IMR-90 (cell line): ENCODE measurements at regions not wholly inside any gene's neighbourhood (a gene's known extent, or its start where the extent isn't known, plus 50 kb on each side); places are given as distances from the start of the nearest gene placed in this dataset.

Source experiments
- ATAC-seq: fragments of 200-7000 bp; cut with Tn5 transposase; 2 replicates; pipeline ENCODE4 v1.9.1; 2020; ENCODE audit warnings: low read depth, mild to moderate bottlenecking, moderate library complexity
- BruUV-seq: library from RNA; stranded (reverse); fragments of 400-500 nt; replicated peaks from 2 replicates; lab custom pipeline; 2021; lab: Mats Ljungman, UMichigan
- CTCF ChIA-PET: fragments of 300-600 bp; formaldehyde crosslinking; extraction: SDS; loops from one replicate; lab custom pipeline; 2021; ENCODE audit warnings: antibody characterized with exemption; lab: Yijun Ruan, JAX
- POLR2A ChIA-PET: fragments of 300-600 bp; sonication (Branson Sonifier 250); formaldehyde crosslinking; loops from one replicate; lab custom pipeline; 2022; ENCODE audit warnings: antibody characterized with exemption; ENCODE audit not compliant: unreplicated experiment; lab: Charles Lee
- DNase-seq: peaks from one replicate; pipeline ENCODE4 v3.0.0; 2013
- H2AFZ ChIP-seq: replicated peaks from 2 replicates; pipeline ENCODE3; 2013; ENCODE audit warnings: low read length, mild to moderate bottlenecking; ENCODE audit not compliant: poor library complexity
- H2AK5ac ChIP-seq: 2 replicates; pipeline ENCODE4 v1.6.1; 2013; ENCODE audit warnings: low read depth, low read length, inconsistent platforms
- H2AK9ac ChIP-seq: replicated peaks from 2 replicates; pipeline ENCODE3; 2013; ENCODE audit warnings: mild to moderate bottlenecking, low read depth, low read length, moderate library complexity; ENCODE audit not compliant: poor library complexity
- H2BK120ac ChIP-seq: 2 replicates; pipeline ENCODE4 v1.6.1; 2013; ENCODE audit warnings: low read depth, low read length, inconsistent platforms
- H2BK15ac ChIP-seq: 3 replicates; pipeline ENCODE4 v1.6.1; 2013; ENCODE audit warnings: low read depth, low read length, inconsistent platforms
- H2BK20ac ChIP-seq: 2 replicates; pipeline ENCODE4 v1.6.1; 2013; ENCODE audit warnings: low read depth, mild to moderate bottlenecking, inconsistent platforms, low read length, moderate library complexity
- H2BK5ac ChIP-seq: 2 replicates; pipeline ENCODE4 v1.6.1; 2013; ENCODE audit warnings: mild to moderate bottlenecking, low read depth, low read length, inconsistent platforms; ENCODE audit not compliant: poor library complexity, severe bottlenecking
- H3K14ac ChIP-seq: replicated peaks from 2 replicates; pipeline ENCODE4 v1.6.1; 2013; ENCODE audit warnings: low read depth, low read length, inconsistent platforms
- H3K18ac ChIP-seq: 2 replicates; pipeline ENCODE4 v1.6.1; 2013; ENCODE audit warnings: low read depth, low read length, control low read depth
- H3K23ac ChIP-seq: 2 replicates; pipeline ENCODE4 v1.6.1; 2013; ENCODE audit warnings: low read depth, low read length, inconsistent platforms
- H3K27ac ChIP-seq: 2 replicates; pipeline ENCODE4 v1.5.1; 2013; ENCODE audit warnings: mild to moderate bottlenecking, control low read depth, low read length; ENCODE audit not compliant: insufficient read depth
- H3K27me3 ChIP-seq: 2 replicates; pipeline ENCODE4 v1.6.1; 2013; ENCODE audit warnings: low read length; ENCODE audit not compliant: control insufficient read depth, insufficient read depth
- H3K36me3 ChIP-seq: 2 replicates; pipeline ENCODE4 v1.6.1; 2013; ENCODE audit warnings: low read length, mixed read lengths; ENCODE audit not compliant: control insufficient read depth, insufficient read depth
- H3K4ac ChIP-seq: 2 replicates; pipeline ENCODE4 v1.6.1; 2013; ENCODE audit warnings: low read depth, low read length, inconsistent platforms
- H3K4me1 ChIP-seq: 2 replicates; pipeline ENCODE4 v1.6.1; 2013; ENCODE audit warnings: low read length, mixed read lengths; ENCODE audit not compliant: control insufficient read depth, insufficient read depth
- H3K4me2 ChIP-seq: 2 replicates; pipeline ENCODE4 v1.6.1; 2013; ENCODE audit warnings: low read depth, mild to moderate bottlenecking, control low read depth, low read length, moderate library complexity
- H3K4me3 ChIP-seq: 2 replicates; pipeline ENCODE4 v1.5.1; 2013; ENCODE audit warnings: low read depth, mild to moderate bottlenecking, control low read depth, low read length, moderate library complexity; ENCODE audit not compliant: insufficient read depth
- H3K56ac ChIP-seq: 2 replicates; pipeline ENCODE4 v1.6.1; 2013; ENCODE audit warnings: low read length, inconsistent platforms; ENCODE audit not compliant: insufficient read depth; ENCODE audit errors: extremely low read depth
- H3K79me1 ChIP-seq, 2 experiments: 2 replicates each; pipeline ENCODE4 v1.6.1; 2013; ENCODE audit warnings: low read length in 2 of 2, inconsistent platforms in 1 of 2, low read depth in 1 of 2
- H3K9ac ChIP-seq: 2 replicates; pipeline ENCODE4 v1.6.1; 2013; ENCODE audit warnings: low read depth, low read length, control low read depth
- H3K9me1 ChIP-seq: 2 replicates; pipeline ENCODE4 v1.6.1; 2013; ENCODE audit warnings: low read length, inconsistent platforms; ENCODE audit not compliant: insufficient read depth
- H3K9me3 ChIP-seq: 2 replicates; pipeline ENCODE4 v1.6.1; 2013; ENCODE audit warnings: low read length; ENCODE audit not compliant: control insufficient read depth, insufficient read depth
- H4K20me1 ChIP-seq: 2 replicates; pipeline ENCODE4 v1.6.1; 2013; ENCODE audit warnings: low read length, inconsistent platforms; ENCODE audit not compliant: insufficient read depth
- H4K5ac ChIP-seq: 2 replicates; pipeline ENCODE4 v1.6.1; 2013; ENCODE audit warnings: mild to moderate bottlenecking, low read depth, low read length, control low read depth
- H4K8ac ChIP-seq, 2 experiments: 2 replicates each; pipeline ENCODE4 v1.6.1; 2013; ENCODE audit warnings: low read depth in 2 of 2, low read length in 2 of 2, control low read depth in 1 of 2, inconsistent platforms in 1 of 2
- H4K91ac ChIP-seq: 2 replicates; pipeline ENCODE4 v1.6.1; 2013; ENCODE audit warnings: low read depth, low read length, inconsistent platforms; ENCODE audit not compliant: insufficient read depth
- BHLHE40 ChIP-seq: fragments of 150-350 bp; IDR thresholded peaks from 2 replicates; pipeline ENCODE4 v1.6.1; 2016; ENCODE audit warnings: mild to moderate bottlenecking, low read depth, low read length
- CEBPB ChIP-seq: IDR thresholded peaks from 2 replicates; pipeline ENCODE4 v1.6.1; 2012; ENCODE audit warnings: low read depth, low read length, improper control_type of control experiment
- MAFK ChIP-seq: IDR thresholded peaks from 2 replicates; pipeline ENCODE4 v1.6.1; 2012; ENCODE audit warnings: low read depth, low read length, improper control_type of control experiment
- MXI1 ChIP-seq: IDR thresholded peaks from 2 replicates; pipeline ENCODE4 v1.6.1; 2012; ENCODE audit warnings: low read depth, mild to moderate bottlenecking, low read length, moderate library complexity, borderline replicate concordance
- NFE2L2 ChIP-seq: fragments of 150-350 bp; IDR thresholded peaks from 2 replicates; pipeline ENCODE4 v1.6.1; 2016; ENCODE audit warnings: low read depth, mild to moderate bottlenecking, low read length
- RAD21 ChIP-seq: IDR thresholded peaks from 2 replicates; pipeline ENCODE4 v1.6.1; 2012; ENCODE audit warnings: low read length, improper control_type of control experiment
- SMC3 ChIP-seq: fragments of 150-350 bp; IDR thresholded peaks from 2 replicates; pipeline ENCODE4 v1.6.1; 2016; ENCODE audit warnings: low read depth, mild to moderate bottlenecking, antibody characterized with exemption, low read length, moderate library complexity
- USF2 ChIP-seq: fragments of 150-350 bp; IDR thresholded peaks from 2 replicates; pipeline ENCODE4 v1.6.1; 2017; ENCODE audit warnings: mild to moderate bottlenecking, antibody characterized with exemption, low read length, low read depth
- WGBS, 2 experiments: methylation state at CpG; one replicate each; pipeline versions ENCODE4 v1.1.5 to v1.1.7; 2013; ENCODE audit warnings: missing lambda C conversion rate in 2 of 2; ENCODE audit not compliant: insufficient read length in 1 of 2; ENCODE audit errors: extremely low coverage in 2 of 2; 5-methylcytosine and 5-hydroxymethylcytosine counted together
- dilution Hi-C: fragments of 300-500 bp; cut with HindIII; formaldehyde crosslinking; loops from one replicate; pipeline ENCODE4 v1.14.3; 2018; ENCODE audit warnings: low sequenced_read_pairs; ENCODE audit not compliant: unreplicated experiment
- in situ Hi-C: fragments of 300-500 bp; cut with MboI; formaldehyde crosslinking; loops from 3 replicates; pipeline ENCODE4 v1.14.3; 2019; ENCODE audit warnings: low sequenced_read_pairs, inconsistent platforms, mixed read lengths
- intact Hi-C: fragments of 100-400 bp; cut with micrococcal nuclease; formaldehyde crosslinking; loops from 2 replicates; pipeline ENCODE4 v1.10.0; 2022

DNA sequence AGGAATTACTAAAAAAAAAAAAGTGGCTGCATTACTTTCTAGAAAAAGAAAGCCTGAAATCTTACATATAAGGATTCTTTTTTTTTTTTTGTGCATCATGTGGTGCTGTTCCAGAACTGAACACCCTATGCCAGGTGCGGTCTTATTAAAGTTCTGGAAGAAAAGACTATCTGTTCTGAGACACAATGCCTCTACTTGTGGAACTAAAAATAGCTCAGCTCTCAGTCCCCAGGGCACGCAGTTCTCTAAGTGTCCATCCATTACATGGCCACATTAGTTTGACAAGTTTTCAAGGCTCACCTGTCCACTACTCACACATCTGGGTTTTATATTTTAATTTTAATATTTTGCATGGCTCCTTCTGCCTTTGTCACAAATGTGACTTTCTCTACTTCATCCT is 126.6 kb upstream of the ADAMTS9 start:
- Histone ChIP-seq H3K27ac (no peak overlapping the region), H3K27me3 (no peaks in the 10 kb centered on the region), H3K14ac (no peak overlapping the region), H4K91ac (no peak overlapping the region), H3K4me3 (no peak overlapping the region), H3K9me1 (no peaks in the 10 kb centered on the region), H4K8ac (no peak overlapping the region), H3K4ac (no peak overlapping the region), H3K9me3 (no peaks in the 10 kb centered on the region), H2AK5ac (no peak overlapping the region), H2BK120ac (no peak overlapping the region), H3K79me1 (no peaks in the 10 kb centered on the region), H2BK20ac (no peak overlapping the region), H2AK9ac (no peak overlapping the region), H4K20me1 (no peaks in the 10 kb centered on the region), H3K9ac (no peak overlapping the region), H4K5ac (no peak overlapping the region), H2BK15ac (no peak overlapping the region), H3K23ac (no peak overlapping the region), H3K18ac (no peak overlapping the region), H2BK5ac (no peak overlapping the region), H3K4me1 (peaks cover 3% of the 10 kb centered on the region; the same call in 1 of the 2 replicates), H3K56ac (no peak overlapping the region), H3K36me3 (no peaks in the 10 kb centered on the region), H3K4me2 (no peak overlapping the region), H2AFZ (no peak overlapping the region)
- ATAC-seq = no peak
- dilution Hi-C loops = no loop called here
- in situ Hi-C loops = no loop called here
- intact Hi-C loops = no loop called here
- CTCF ChIA-PET = no interaction called here
- no peak for DNase-seq
- POLR2A ChIA-PET = no interaction called here
- TF ChIP-seq RAD21 (no peak), BHLHE40 (no peak), MAFK (no peak), NFE2L2 (no peak), USF2 (no peak), MXI1 (no peak), CEBPB (no peak), SMC3 (no peak)
- BruUV-seq = no TSS peak
- no CpG with 5 or more reads among the region's 2 CpGs for WGBS, 2 experiments
